GM19351 (cell line): ENCODE measurements at regions not wholly inside any gene's neighbourhood (a gene's known extent, or its start where the extent isn't known, plus 50 kb on each side); places are given as distances from the start of the nearest gene placed in this dataset.
A peak's percentile ranks its signal among the peaks of the same experiment; 100 is the strongest.

ENCODE experiments used
- ATAC-seq: cut with Tn5 transposase; IDR thresholded peaks from one replicate; pipeline ENCODE4 v1.9.1; 2021; ENCODE audit warnings: mild to moderate bottlenecking, moderate library complexity; ENCODE audit not compliant: unreplicated experiment

GRCh38 chr15:77541421-77542181 lies 91.1 kb downstream of the LINGO1 start:
- ATAC-seq: no peak

- ATAC-seq: no peak
These were observed 92.2 kb downstream of the LINGO1 start for GRCh38 chr15:77540312-77541060.

GRCh38 chr15:77538793-77539497 lies 93.8 kb downstream of the LINGO1 start:
- ATAC-seq: no peak

GRCh38 chr15:77538027-77538451 lies 94.7 kb downstream of the LINGO1 start:
- peak; percentile 84 for ATAC-seq

GRCh38 chr15:77537006-77537405 lies 95.7 kb downstream of the LINGO1 start:
- ATAC-seq: no peak

- no peak for ATAC-seq
These were observed 96.9 kb downstream of the LINGO1 start for GRCh38 chr15:77535845-77536244.
